Ishikawa (cell line): ENCODE measurements at regions not wholly inside any gene's neighbourhood (a gene's known extent, or its start where the extent isn't known, plus 50 kb on each side); places are given as distances from the start of the nearest gene placed in this dataset.

Experiments used
- CEBPB ChIP-seq: IDR thresholded peaks from 2 replicates; pipeline ENCODE4 v1.6.1; 2012
- CREB1 ChIP-seq: IDR thresholded peaks from 2 replicates; pipeline ENCODE4 v1.6.1; 2012; ENCODE audit warnings: low read depth
- EGR1 ChIP-seq: IDR thresholded peaks from 2 replicates; pipeline ENCODE4 v1.6.1; 2012
- EP300 ChIP-seq: IDR thresholded peaks from 2 replicates; pipeline ENCODE4 v1.6.1; 2012; ENCODE audit warnings: borderline replicate concordance
- FOXM1 ChIP-seq: IDR thresholded peaks from 2 replicates; pipeline ENCODE4 v1.6.1; 2012; ENCODE audit warnings: low read depth, borderline replicate concordance
- MAX ChIP-seq: IDR thresholded peaks from 2 replicates; pipeline ENCODE4 v1.6.1; 2012
- NFIC ChIP-seq: IDR thresholded peaks from 2 replicates; pipeline ENCODE4 v1.6.1; 2012
- RAD21 ChIP-seq: IDR thresholded peaks from 2 replicates; pipeline ENCODE4 v1.6.1; 2012; ENCODE audit warnings: low read depth
- REST ChIP-seq: IDR thresholded peaks from 2 replicates; pipeline ENCODE4 v1.6.1; 2012; ENCODE audit warnings: low read depth, mild to moderate bottlenecking
- TAF1 ChIP-seq: IDR thresholded peaks from 2 replicates; pipeline ENCODE4 v1.6.1; 2012; ENCODE audit warnings: low read depth, mild to moderate bottlenecking
- TCF12 ChIP-seq: IDR thresholded peaks from 2 replicates; pipeline ENCODE4 v1.6.1; 2012; ENCODE audit warnings: low read depth
- TEAD4 ChIP-seq: IDR thresholded peaks from 2 replicates; pipeline ENCODE4 v1.6.1; 2012
- USF1 ChIP-seq: IDR thresholded peaks from 2 replicates; pipeline ENCODE4 v1.6.1; 2012
- YY1 ChIP-seq: IDR thresholded peaks from 2 replicates; pipeline ENCODE4 v1.6.1; 2012; ENCODE audit warnings: low read depth
- ZBTB7A ChIP-seq: IDR thresholded peaks from 2 replicates; pipeline ENCODE4 v1.6.1; 2012; ENCODE audit warnings: low read depth

- TF ChIP-seq TEAD4 (no peak), EGR1 (no peak), CEBPB (no peak), TCF12 (no peak), USF1 (no peak), YY1 (no peak), CREB1 (no peak), FOXM1 (no peak)
Observed at GRCh38 chr2:15714002-15714401, 122.3 kb downstream of the DDX1 start.

GRCh38 chr2:15714609-15715008 is 122.9 kb downstream of the DDX1 start:
- no peak for TF ChIP-seq EGR1
- TF ChIP-seq MAX = peak; percentile 34; the same call in 1 of the 2 replicates
- peak; percentile 71 for TF ChIP-seq EP300
- peak; percentile 72; the same call in 1 of the 2 replicates for TF ChIP-seq TCF12
- peak; percentile 51; the same call in 1 of the 2 replicates for TF ChIP-seq FOXM1
- TF ChIP-seq TEAD4 = peak; percentile 27; the same call in 1 of the 2 replicates

- TF ChIP-seq TAF1 = no peak
Observed at GRCh38 chr2:15715596-15715995, 123.9 kb downstream of the DDX1 start.

- TF ChIP-seq YY1 (no peak), ZBTB7A (no peak), MAX (no peak), REST (no peak), FOXM1 (no peak), TCF12 (no peak), TEAD4 (no peak), RAD21 (no peak), CEBPB (no peak), NFIC (no peak), EP300 (no peak), CREB1 (no peak), USF1 (no peak), TAF1 (no peak), EGR1 (no peak)
Observed at GRCh38 chr2:15718103-15718943, 126.7 kb downstream of the DDX1 start.

GRCh38 chr2:15718944-15719323 is 127.3 kb downstream of the DDX1 start:
- TF ChIP-seq TCF12 = no peak

- TF ChIP-seq TCF12 = no peak
- no peak for TF ChIP-seq REST
- no peak for TF ChIP-seq TAF1
- TF ChIP-seq EP300 = no peak
- no peak for TF ChIP-seq NFIC
- no peak for TF ChIP-seq YY1
- no peak for TF ChIP-seq USF1
- no peak for TF ChIP-seq ZBTB7A
- no peak for TF ChIP-seq FOXM1
- TF ChIP-seq EGR1 = no peak
- no peak for TF ChIP-seq RAD21
- no peak for TF ChIP-seq TEAD4
- no peak for TF ChIP-seq CEBPB
- TF ChIP-seq MAX = no peak
- no peak for TF ChIP-seq CREB1
Observed at GRCh38 chr2:15719566-15720313, 128.1 kb downstream of the DDX1 start.
